C4-2B (cell line): ENCODE measurements at regions not wholly inside any gene's neighbourhood (a gene's known extent, or its start where the extent isn't known, plus 50 kb on each side); places are given as distances from the start of the nearest gene placed in this dataset.

ENCODE experiments used
- ZFX ChIP-seq: fragments of 450-650 bp; IDR thresholded peaks from 2 replicates; pipeline ENCODE4 v1.6.1; 2017
- TF ChIP-seq, protein P1 (sequence below): fragments of 450-650 bp; conservative IDR thresholded peaks from 2 replicates; pipeline ENCODE4 v1.5.1; 2017; ENCODE audit warnings: mild to moderate bottlenecking

DNA sequence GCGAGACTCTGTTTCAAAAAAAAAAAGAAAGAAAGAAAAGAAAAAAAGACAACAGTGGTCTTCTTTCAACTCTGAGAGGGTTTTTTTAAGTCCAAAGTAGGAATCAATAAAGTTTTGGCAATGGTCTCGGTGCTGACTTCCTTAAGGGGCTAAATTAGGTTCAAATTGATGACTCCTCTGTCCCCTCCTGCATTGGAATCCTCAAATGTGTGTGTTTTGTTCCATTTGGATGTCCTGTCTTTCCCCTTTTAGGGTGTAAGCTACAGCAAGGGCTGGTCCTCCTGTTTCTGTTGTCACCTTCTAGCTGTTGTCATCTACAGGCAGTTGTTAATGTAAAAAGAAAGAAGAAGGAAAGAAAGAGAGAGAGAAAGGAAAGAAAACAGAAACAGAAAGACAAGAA is 54.4 kb downstream of the PABIR2 start:
- TF ChIP-seq, protein P1, sequence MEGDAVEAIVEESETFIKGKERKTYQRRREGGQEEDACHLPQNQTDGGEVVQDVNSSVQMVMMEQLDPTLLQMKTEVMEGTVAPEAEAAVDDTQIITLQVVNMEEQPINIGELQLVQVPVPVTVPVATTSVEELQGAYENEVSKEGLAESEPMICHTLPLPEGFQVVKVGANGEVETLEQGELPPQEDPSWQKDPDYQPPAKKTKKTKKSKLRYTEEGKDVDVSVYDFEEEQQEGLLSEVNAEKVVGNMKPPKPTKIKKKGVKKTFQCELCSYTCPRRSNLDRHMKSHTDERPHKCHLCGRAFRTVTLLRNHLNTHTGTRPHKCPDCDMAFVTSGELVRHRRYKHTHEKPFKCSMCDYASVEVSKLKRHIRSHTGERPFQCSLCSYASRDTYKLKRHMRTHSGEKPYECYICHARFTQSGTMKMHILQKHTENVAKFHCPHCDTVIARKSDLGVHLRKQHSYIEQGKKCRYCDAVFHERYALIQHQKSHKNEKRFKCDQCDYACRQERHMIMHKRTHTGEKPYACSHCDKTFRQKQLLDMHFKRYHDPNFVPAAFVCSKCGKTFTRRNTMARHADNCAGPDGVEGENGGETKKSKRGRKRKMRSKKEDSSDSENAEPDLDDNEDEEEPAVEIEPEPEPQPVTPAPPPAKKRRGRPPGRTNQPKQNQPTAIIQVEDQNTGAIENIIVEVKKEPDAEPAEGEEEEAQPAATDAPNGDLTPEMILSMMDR = no peak
- TF ChIP-seq ZFX = no peak
